A673 (cell line): ENCODE measurements at regions not wholly inside any gene's neighbourhood (a gene's known extent, or its start where the extent isn't known, plus 50 kb on each side); places are given as distances from the start of the nearest gene placed in this dataset.

Experiments
- BruUV-seq: library from RNA; stranded (reverse); fragments of 400-500 nt; replicated peaks from 2 replicates; lab custom pipeline; 2021; lab: Mats Ljungman, UMichigan
- CTCF ChIA-PET: fragments of 300-600 bp; sonication (Branson Sonifier 250); formaldehyde crosslinking; loops from one replicate; lab custom pipeline; 2022; ENCODE audit warnings: antibody characterized with exemption; lab: Charles Lee
- POLR2A ChIA-PET: fragments of 300-600 bp; sonication (Branson Sonifier 250); formaldehyde crosslinking; loops from one replicate; lab custom pipeline; 2022; ENCODE audit warnings: antibody characterized with exemption; ENCODE audit not compliant: low non-redundant PET; lab: Charles Lee
- DNase-seq: peaks from one replicate; pipeline ENCODE4 v3.0.0-alpha.2; 2015; ENCODE audit warnings: low spot score
- H3K27ac ChIP-seq: fragments of 200-600 bp; sonication (generic); 2 replicates; pipeline ENCODE4 v1.5.1; 2016; ENCODE audit warnings: mixed run types, low read depth, mild to moderate bottlenecking, mixed read lengths, antibody characterized with exemption, low read length; ENCODE audit not compliant: poor library complexity, severe bottlenecking
- H3K27me3 ChIP-seq: fragments of 200-600 bp; sonication (generic); replicated peaks from 2 replicates; pipeline ENCODE4 v1.6.1; 2017; ENCODE audit warnings: mixed run types, low read depth, mild to moderate bottlenecking, mixed read lengths, antibody characterized with exemption, low read length; ENCODE audit not compliant: insufficient read depth, poor library complexity
- H3K36me3 ChIP-seq: fragments of 200-600 bp; sonication (generic); 2 replicates; pipeline ENCODE4 v1.6.1; 2016; ENCODE audit warnings: mixed run types, mild to moderate bottlenecking, mixed read lengths, antibody characterized with exemption, low read length; ENCODE audit not compliant: insufficient read depth, poor library complexity, severe bottlenecking
- H3K4me1 ChIP-seq: fragments of 200-600 bp; sonication (generic); 2 replicates; pipeline ENCODE4 v1.6.1; 2017; ENCODE audit warnings: mixed run types, mild to moderate bottlenecking, mixed read lengths, antibody characterized with exemption, low read length; ENCODE audit not compliant: insufficient read depth, poor library complexity, severe bottlenecking
- H3K4me3 ChIP-seq: fragments of 200-600 bp; sonication (generic); 2 replicates; pipeline ENCODE4 v1.5.1; 2016; ENCODE audit warnings: low read depth, mixed run types, mild to moderate bottlenecking, mixed read lengths, low read length; ENCODE audit not compliant: poor library complexity, severe bottlenecking
- H3K9me3 ChIP-seq: fragments of 200-600 bp; sonication (generic); 2 replicates; pipeline ENCODE4 v1.6.1; 2016; ENCODE audit warnings: mixed run types, low read depth, mild to moderate bottlenecking, mixed read lengths, antibody characterized with exemption, low read length; ENCODE audit not compliant: poor library complexity, severe bottlenecking
- CTCF ChIP-seq: fragments of 300-800, 200-600 bp; sonication (generic); conservative IDR thresholded peaks from 2 replicates; pipeline ENCODE4 v1.5.1; 2017; ENCODE audit warnings: low read depth, mild to moderate bottlenecking, antibody characterized with exemption, low read length, moderate library complexity, mixed read lengths
- EZH2 ChIP-seq: fragments of 200-600 bp; sonication (generic); IDR thresholded peaks from 2 replicates; pipeline ENCODE4 v1.6.1; 2017; ENCODE audit warnings: borderline replicate concordance, low read depth, mild to moderate bottlenecking, mixed read lengths, antibody characterized with exemption, low read length; ENCODE audit not compliant: poor library complexity, severe bottlenecking
- intact Hi-C: fragments of 100-400 bp; cut with micrococcal nuclease; formaldehyde crosslinking; loops from one replicate; pipeline ENCODE4 v1.10.0; 2022; ENCODE audit not compliant: unreplicated experiment

- no TSS peak for BruUV-seq
- Histone ChIP-seq H3K36me3 (no peaks in the 10 kb centered on the region), H3K9me3 (no peaks in the 10 kb centered on the region), H3K4me3 (no peak overlapping the region), H3K4me1 (no peaks in the 10 kb centered on the region), H3K27ac (no peak overlapping the region), H3K27me3 (peaks cover 93% of the 10 kb centered on the region)
- POLR2A ChIA-PET = no interaction called here
- CTCF ChIA-PET = no interaction called here
- intact Hi-C loops = no loop called here
- TF ChIP-seq CTCF (no peak), EZH2 (no peak)
- DNase-seq = no peak
Observed at GRCh38 chr11:116540645-116541304, 232.0 kb downstream of the BUD13 start.

GRCh38 chr11:116539836-116540418, 232.9 kb downstream of the BUD13 start:
- H3K9me3 ChIP-seq = no peaks in the 10 kb centered on the region
- H3K36me3 ChIP-seq = no peaks in the 10 kb centered on the region
- H3K4me3 ChIP-seq = no peak overlapping the region
- H3K4me1 ChIP-seq = no peaks in the 10 kb centered on the region
- POLR2A ChIA-PET = no interaction called here
- H3K27me3 ChIP-seq = peaks cover 93% of the 10 kb centered on the region
- intact Hi-C loops = no loop called here
- CTCF ChIA-PET = no interaction called here
- H3K27ac ChIP-seq = no peak overlapping the region
- no TSS peak for BruUV-seq
- no peak for DNase-seq
- TF ChIP-seq EZH2 (no peak), CTCF (no peak)

GRCh38 chr11:116539211-116539610, 233.6 kb downstream of the BUD13 start:
- H3K27me3 ChIP-seq = peaks cover 93% of the 10 kb centered on the region
- intact Hi-C loops = no loop called here
- TF ChIP-seq CTCF (no peak), EZH2 (no peak)
- no peaks in the 10 kb centered on the region for H3K36me3 ChIP-seq
- no peaks in the 10 kb centered on the region for H3K4me1 ChIP-seq
- POLR2A ChIA-PET = no interaction called here
- H3K4me3 ChIP-seq = no peak overlapping the region
- no peaks in the 10 kb centered on the region for H3K9me3 ChIP-seq
- CTCF ChIA-PET = no interaction called here
- no peak overlapping the region for H3K27ac ChIP-seq
- DNase-seq = no peak
- BruUV-seq = no TSS peak
